IMR-90 (cell line): ENCODE measurements at regions not wholly inside any gene's neighbourhood (a gene's known extent, or its start where the extent isn't known, plus 50 kb on each side); places are given as distances from the start of the nearest gene placed in this dataset.

Experiments used
- ATAC-seq: fragments of 200-7000 bp; cut with Tn5 transposase; 2 replicates; pipeline ENCODE4 v1.9.1; 2020; ENCODE audit warnings: low read depth, mild to moderate bottlenecking, moderate library complexity
- BruUV-seq: library from RNA; stranded (reverse); fragments of 400-500 nt; replicated peaks from 2 replicates; lab custom pipeline; 2021; lab: Mats Ljungman, UMichigan
- CTCF ChIA-PET: fragments of 300-600 bp; formaldehyde crosslinking; extraction: SDS; loops from one replicate; lab custom pipeline; 2021; ENCODE audit warnings: antibody characterized with exemption; lab: Yijun Ruan, JAX
- POLR2A ChIA-PET: fragments of 300-600 bp; sonication (Branson Sonifier 250); formaldehyde crosslinking; loops from one replicate; lab custom pipeline; 2022; ENCODE audit warnings: antibody characterized with exemption; ENCODE audit not compliant: unreplicated experiment; lab: Charles Lee
- DNase-seq: peaks from one replicate; pipeline ENCODE4 v3.0.0; 2013
- H2AFZ ChIP-seq: replicated peaks from 2 replicates; pipeline ENCODE3; 2013; ENCODE audit warnings: low read length, mild to moderate bottlenecking; ENCODE audit not compliant: poor library complexity
- H2AK5ac ChIP-seq: 2 replicates; pipeline ENCODE4 v1.6.1; 2013; ENCODE audit warnings: low read depth, low read length, inconsistent platforms
- H2AK9ac ChIP-seq: replicated peaks from 2 replicates; pipeline ENCODE3; 2013; ENCODE audit warnings: mild to moderate bottlenecking, low read depth, low read length, moderate library complexity; ENCODE audit not compliant: poor library complexity
- H2BK120ac ChIP-seq: 2 replicates; pipeline ENCODE4 v1.6.1; 2013; ENCODE audit warnings: low read depth, low read length, inconsistent platforms
- H2BK15ac ChIP-seq: 3 replicates; pipeline ENCODE4 v1.6.1; 2013; ENCODE audit warnings: low read depth, low read length, inconsistent platforms
- H2BK20ac ChIP-seq: 2 replicates; pipeline ENCODE4 v1.6.1; 2013; ENCODE audit warnings: low read depth, mild to moderate bottlenecking, inconsistent platforms, low read length, moderate library complexity
- H2BK5ac ChIP-seq: 2 replicates; pipeline ENCODE4 v1.6.1; 2013; ENCODE audit warnings: mild to moderate bottlenecking, low read depth, low read length, inconsistent platforms; ENCODE audit not compliant: poor library complexity, severe bottlenecking
- H3K14ac ChIP-seq: replicated peaks from 2 replicates; pipeline ENCODE4 v1.6.1; 2013; ENCODE audit warnings: low read depth, low read length, inconsistent platforms
- H3K18ac ChIP-seq: 2 replicates; pipeline ENCODE4 v1.6.1; 2013; ENCODE audit warnings: low read depth, low read length, control low read depth
- H3K23ac ChIP-seq: 2 replicates; pipeline ENCODE4 v1.6.1; 2013; ENCODE audit warnings: low read depth, low read length, inconsistent platforms
- H3K27ac ChIP-seq: 2 replicates; pipeline ENCODE4 v1.5.1; 2013; ENCODE audit warnings: mild to moderate bottlenecking, control low read depth, low read length; ENCODE audit not compliant: insufficient read depth
- H3K27me3 ChIP-seq: 2 replicates; pipeline ENCODE4 v1.6.1; 2013; ENCODE audit warnings: low read length; ENCODE audit not compliant: control insufficient read depth, insufficient read depth
- H3K36me3 ChIP-seq: 2 replicates; pipeline ENCODE4 v1.6.1; 2013; ENCODE audit warnings: low read length, mixed read lengths; ENCODE audit not compliant: control insufficient read depth, insufficient read depth
- H3K4ac ChIP-seq: 2 replicates; pipeline ENCODE4 v1.6.1; 2013; ENCODE audit warnings: low read depth, low read length, inconsistent platforms
- H3K4me1 ChIP-seq: 2 replicates; pipeline ENCODE4 v1.6.1; 2013; ENCODE audit warnings: low read length, mixed read lengths; ENCODE audit not compliant: control insufficient read depth, insufficient read depth
- H3K4me2 ChIP-seq: 2 replicates; pipeline ENCODE4 v1.6.1; 2013; ENCODE audit warnings: low read depth, mild to moderate bottlenecking, control low read depth, low read length, moderate library complexity
- H3K4me3 ChIP-seq: 2 replicates; pipeline ENCODE4 v1.5.1; 2013; ENCODE audit warnings: low read depth, mild to moderate bottlenecking, control low read depth, low read length, moderate library complexity; ENCODE audit not compliant: insufficient read depth
- H3K56ac ChIP-seq: 2 replicates; pipeline ENCODE4 v1.6.1; 2013; ENCODE audit warnings: low read length, inconsistent platforms; ENCODE audit not compliant: insufficient read depth; ENCODE audit errors: extremely low read depth
- H3K79me1 ChIP-seq, 2 experiments: 2 replicates each; pipeline ENCODE4 v1.6.1; 2013; ENCODE audit warnings: low read length in 2 of 2, inconsistent platforms in 1 of 2, low read depth in 1 of 2
- H3K9ac ChIP-seq: 2 replicates; pipeline ENCODE4 v1.6.1; 2013; ENCODE audit warnings: low read depth, low read length, control low read depth
- H3K9me1 ChIP-seq: 2 replicates; pipeline ENCODE4 v1.6.1; 2013; ENCODE audit warnings: low read length, inconsistent platforms; ENCODE audit not compliant: insufficient read depth
- H3K9me3 ChIP-seq: 2 replicates; pipeline ENCODE4 v1.6.1; 2013; ENCODE audit warnings: low read length; ENCODE audit not compliant: control insufficient read depth, insufficient read depth
- H4K20me1 ChIP-seq: 2 replicates; pipeline ENCODE4 v1.6.1; 2013; ENCODE audit warnings: low read length, inconsistent platforms; ENCODE audit not compliant: insufficient read depth
- H4K5ac ChIP-seq: 2 replicates; pipeline ENCODE4 v1.6.1; 2013; ENCODE audit warnings: mild to moderate bottlenecking, low read depth, low read length, control low read depth
- H4K8ac ChIP-seq, 2 experiments: 2 replicates each; pipeline ENCODE4 v1.6.1; 2013; ENCODE audit warnings: low read depth in 2 of 2, low read length in 2 of 2, control low read depth in 1 of 2, inconsistent platforms in 1 of 2
- H4K91ac ChIP-seq: 2 replicates; pipeline ENCODE4 v1.6.1; 2013; ENCODE audit warnings: low read depth, low read length, inconsistent platforms; ENCODE audit not compliant: insufficient read depth
- BHLHE40 ChIP-seq: fragments of 150-350 bp; IDR thresholded peaks from 2 replicates; pipeline ENCODE4 v1.6.1; 2016; ENCODE audit warnings: mild to moderate bottlenecking, low read depth, low read length
- CHD1 ChIP-seq: IDR thresholded peaks from 2 replicates; pipeline ENCODE4 v1.6.1; 2012; ENCODE audit warnings: low read depth, low read length, improper control_type of control experiment
- FOS ChIP-seq: fragments of 150-350 bp; IDR thresholded peaks from 2 replicates; pipeline ENCODE4 v1.6.1; 2016; ENCODE audit warnings: low read depth, low read length
- MAFK ChIP-seq: IDR thresholded peaks from 2 replicates; pipeline ENCODE4 v1.6.1; 2012; ENCODE audit warnings: low read depth, low read length, improper control_type of control experiment
- MAZ ChIP-seq: IDR thresholded peaks from 2 replicates; pipeline ENCODE4 v1.6.1; 2012; ENCODE audit warnings: low read depth, mild to moderate bottlenecking, low read length, improper control_type of control experiment, moderate library complexity, borderline replicate concordance
- NFE2L2 ChIP-seq: fragments of 150-350 bp; IDR thresholded peaks from 2 replicates; pipeline ENCODE4 v1.6.1; 2016; ENCODE audit warnings: low read depth, mild to moderate bottlenecking, low read length
- POLR2A ChIP-seq: IDR thresholded peaks from 2 replicates; pipeline ENCODE4 v1.6.1; 2012; ENCODE audit warnings: mild to moderate bottlenecking, low read depth, low read length
- RAD21 ChIP-seq: IDR thresholded peaks from 2 replicates; pipeline ENCODE4 v1.6.1; 2012; ENCODE audit warnings: low read length, improper control_type of control experiment
- RCOR1 ChIP-seq: IDR thresholded peaks from 2 replicates; pipeline ENCODE4 v1.6.1; 2012; ENCODE audit warnings: mild to moderate bottlenecking, low read length, improper control_type of control experiment; ENCODE audit not compliant: insufficient replicate concordance
- RFX5 ChIP-seq: IDR thresholded peaks from 2 replicates; pipeline ENCODE4 v1.8.0; 2012; ENCODE audit warnings: low read depth, mild to moderate bottlenecking, low read length, moderate library complexity
- SMC3 ChIP-seq: fragments of 150-350 bp; IDR thresholded peaks from 2 replicates; pipeline ENCODE4 v1.6.1; 2016; ENCODE audit warnings: low read depth, mild to moderate bottlenecking, antibody characterized with exemption, low read length, moderate library complexity
- WGBS, 2 experiments: methylation state at CpG; one replicate each; pipeline versions ENCODE4 v1.1.5 to v1.1.7; 2013; ENCODE audit warnings: missing lambda C conversion rate in 2 of 2; ENCODE audit not compliant: insufficient read length in 1 of 2; ENCODE audit errors: extremely low coverage in 2 of 2; 5-methylcytosine and 5-hydroxymethylcytosine counted together
- dilution Hi-C: fragments of 300-500 bp; cut with HindIII; formaldehyde crosslinking; loops from one replicate; pipeline ENCODE4 v1.14.3; 2018; ENCODE audit warnings: low sequenced_read_pairs; ENCODE audit not compliant: unreplicated experiment
- in situ Hi-C: fragments of 300-500 bp; cut with MboI; formaldehyde crosslinking; loops from 3 replicates; pipeline ENCODE4 v1.14.3; 2019; ENCODE audit warnings: low sequenced_read_pairs, inconsistent platforms, mixed read lengths
- intact Hi-C: fragments of 100-400 bp; cut with micrococcal nuclease; formaldehyde crosslinking; loops from 2 replicates; pipeline ENCODE4 v1.10.0; 2022

GRCh38 chr14:96639550-96639949 lies 137.4 kb downstream of the PAPOLA start:
- no peak overlapping the region for H3K27ac ChIP-seq
- H2BK5ac ChIP-seq = no peak overlapping the region
- no peaks in the 10 kb centered on the region for H4K20me1 ChIP-seq
- no peaks in the 10 kb centered on the region for H3K79me1 ChIP-seq
- H3K56ac ChIP-seq = no peak overlapping the region
- no peaks in the 10 kb centered on the region for H3K4me1 ChIP-seq
- no peak overlapping the region for H3K4me3 ChIP-seq
- intact Hi-C loops (no loop called here), in situ Hi-C loops (no loop called here), dilution Hi-C loops (no loop called here)
- no peak overlapping the region for H2AK5ac ChIP-seq
- H3K27me3 ChIP-seq = no peaks in the 10 kb centered on the region
- H2BK15ac ChIP-seq = no peak overlapping the region
- H3K4me2 ChIP-seq = no peak overlapping the region
- H3K36me3 ChIP-seq = no peaks in the 10 kb centered on the region
- no peak overlapping the region for H3K9ac ChIP-seq
- no peaks in the 10 kb centered on the region for H3K9me3 ChIP-seq
- no peak overlapping the region for H3K23ac ChIP-seq
- ChIA-PET POLR2A (no interaction called here), CTCF (no interaction called here)
- H4K91ac ChIP-seq = no peak overlapping the region
- no peak overlapping the region for H2BK20ac ChIP-seq
- WGBS, 2 experiments = 79% methylated on average over 4 of the region's 8 CpGs; no CpG with 5 or more reads in 1 of the 2 experiments
- no peak overlapping the region for H3K4ac ChIP-seq
- H4K8ac ChIP-seq = no peak overlapping the region
- DNase-seq = no peak
- no peaks in the 10 kb centered on the region for H3K9me1 ChIP-seq
- BruUV-seq = no TSS peak
- H3K14ac ChIP-seq = no peak overlapping the region
- no peak overlapping the region for H2AFZ ChIP-seq
- ATAC-seq = no peak
- H3K18ac ChIP-seq = no peak overlapping the region
- no peak overlapping the region for H2AK9ac ChIP-seq
- no peak overlapping the region for H4K5ac ChIP-seq
- TF ChIP-seq RAD21 (no peak), MAFK (no peak), RFX5 (no peak), NFE2L2 (no peak), BHLHE40 (no peak), SMC3 (no peak), RCOR1 (no peak), CHD1 (no peak), POLR2A (no peak), MAZ (no peak), FOS (no peak)
- H2BK120ac ChIP-seq = no peak overlapping the region
